GM23338 (cell line): ENCODE measurements at regions not wholly inside any gene's neighbourhood (a gene's known extent, or its start where the extent isn't known, plus 50 kb on each side); places are given as distances from the start of the nearest gene placed in this dataset.

Experiments
- ATAC-seq: fragments of 200-7000 bp; cut with Tn5 transposase; 3 replicates; pipeline ENCODE4 v1.9.1; 2020
- DNase-seq: peaks from one replicate; pipeline ENCODE4 v3.0.0-alpha.2; 2015; ENCODE audit warnings: low spot score
- H2AFZ ChIP-seq: fragments of 200-600 bp; sonication (generic); 2 replicates; pipeline ENCODE4 v1.8.0; 2016; ENCODE audit warnings: antibody characterized with exemption, mild to moderate bottlenecking, moderate library complexity
- H3F3A ChIP-seq: fragments of 200-600 bp; sonication (generic); replicated peaks from 2 replicates; pipeline ENCODE4 v1.8.0; 2017; ENCODE audit warnings: antibody characterized with exemption, mixed run types, low read depth
- H3K27ac ChIP-seq: fragments of 200-600 bp; sonication (generic); 2 replicates; pipeline ENCODE4 v1.6.1; 2016; ENCODE audit warnings: low read depth
- H3K27me3 ChIP-seq: fragments of 200-600 bp; sonication (generic); 2 replicates; pipeline ENCODE4 v1.8.0; 2016; ENCODE audit warnings: mild to moderate bottlenecking, mixed run types, moderate library complexity; ENCODE audit not compliant: insufficient read depth
- H3K36me3 ChIP-seq: fragments of 200-600 bp; sonication (generic); 2 replicates; pipeline ENCODE4 v1.8.0; 2016; ENCODE audit warnings: mild to moderate bottlenecking; ENCODE audit not compliant: insufficient read depth
- H3K4me1 ChIP-seq: fragments of 200-600 bp; sonication (generic); 2 replicates; pipeline ENCODE4 v1.8.0; 2016; ENCODE audit warnings: mild to moderate bottlenecking, moderate library complexity; ENCODE audit not compliant: insufficient read depth
- H3K4me2 ChIP-seq: fragments of 200-600 bp; sonication (generic); 2 replicates; pipeline ENCODE4 v1.7.1; 2017; ENCODE audit warnings: mixed run types
- H3K4me3 ChIP-seq: fragments of 200-600 bp; sonication (generic); 2 replicates; pipeline ENCODE4 v1.6.1; 2016; ENCODE audit warnings: mixed run types
- H3K79me2 ChIP-seq: fragments of 200-600 bp; sonication (generic); replicated peaks from 2 replicates; pipeline ENCODE4 v1.8.0; 2017; ENCODE audit warnings: mild to moderate bottlenecking; ENCODE audit not compliant: insufficient read depth
- H3K9me2 ChIP-seq: fragments of 200-600 bp; sonication (generic); 2 replicates; pipeline ENCODE4 v1.8.0; 2017; ENCODE audit not compliant: insufficient read depth
- H4K20me1 ChIP-seq: fragments of 200-600 bp; sonication (generic); replicated peaks from 2 replicates; pipeline ENCODE4 v1.8.0; 2017; ENCODE audit warnings: mild to moderate bottlenecking; ENCODE audit not compliant: insufficient read depth
- H3K27ac Mint-ChIP-seq: 2 replicates; pipeline ENCODE4 v1.8.0; 2020; ENCODE audit warnings: inconsistent platforms, mild to moderate bottlenecking, moderate library complexity, mixed read lengths
- H3K27me3 Mint-ChIP-seq: 3 replicates; pipeline ENCODE4 v1.8.0; 2022; ENCODE audit warnings: low read depth, mild to moderate bottlenecking, moderate library complexity, mixed read lengths, inconsistent platforms; ENCODE audit not compliant: insufficient read depth, poor library complexity
- H3K36me3 Mint-ChIP-seq: 3 replicates; pipeline ENCODE4 v1.8.0; 2021; ENCODE audit warnings: low read depth, mild to moderate bottlenecking, inconsistent platforms, moderate library complexity, mixed read lengths
- H3K4me1 Mint-ChIP-seq: 3 replicates; pipeline ENCODE4 v1.8.0; 2020; ENCODE audit warnings: mild to moderate bottlenecking, inconsistent platforms, mixed read lengths
- H3K4me3 Mint-ChIP-seq: 3 replicates; pipeline ENCODE4 v1.8.0; 2021; ENCODE audit warnings: moderate library complexity, mild to moderate bottlenecking, inconsistent platforms, mixed read lengths
- H3K9me3 Mint-ChIP-seq: 3 replicates; pipeline ENCODE4 v1.8.0; 2020; ENCODE audit warnings: moderate library complexity, mild to moderate bottlenecking, inconsistent platforms, mixed read lengths
- CREB1 ChIP-seq: fragments of 250-450 bp; sonication (Bioruptor Pico); IDR thresholded peaks from 2 replicates; pipeline ENCODE4 v1.5.0; 2020; ENCODE audit warnings: low read depth, mild to moderate bottlenecking, moderate library complexity
- CTCF ChIP-seq, 2 experiments: fragments of 200-600 bp in 1 of 2; sonication (generic) in 1 of 2; conservative IDR thresholded peaks; 2 replicates each; pipeline versions ENCODE4 v1.5.1 to v1.6.1; 2016 to 2017; ENCODE audit warnings: antibody characterized with exemption in 2 of 2, low read depth in 2 of 2, mild to moderate bottlenecking in 2 of 2, moderate library complexity in 1 of 2
- ETS1 ChIP-seq: IDR thresholded peaks from 2 replicates; pipeline ENCODE4 v1.6.1; 2016; ENCODE audit warnings: antibody characterized with exemption
- EZH2 ChIP-seq: fragments of 200-600 bp; sonication (generic); IDR thresholded peaks from one replicate; pipeline ENCODE4 v1.8.0; 2017; ENCODE audit warnings: antibody characterized with exemption, mild to moderate bottlenecking, low read depth; ENCODE audit not compliant: unreplicated experiment
- EZH2phosphoT487 ChIP-seq: fragments of 200-600 bp; sonication (generic); IDR thresholded peaks from one replicate; pipeline ENCODE4 v1.8.1; 2018; ENCODE audit warnings: antibody characterized with exemption; ENCODE audit not compliant: unreplicated experiment
- JUNB ChIP-seq: IDR thresholded peaks from one replicate; pipeline ENCODE4 v1.6.1; 2016; ENCODE audit warnings: antibody characterized with exemption; ENCODE audit not compliant: unreplicated experiment
- NANOG ChIP-seq: IDR thresholded peaks from 2 replicates; pipeline ENCODE4 v1.6.1; 2016; ENCODE audit warnings: antibody characterized with exemption, borderline replicate concordance
- POLR2AphosphoS5 ChIP-seq: IDR thresholded peaks from 2 replicates; pipeline ENCODE4 v1.6.1; 2016; ENCODE audit warnings: antibody characterized with exemption, low read depth
- STAT1 ChIP-seq: IDR thresholded peaks from one replicate; pipeline ENCODE4 v1.6.1; 2016; ENCODE audit warnings: antibody characterized with exemption; ENCODE audit not compliant: unreplicated experiment
- ZNF114 ChIP-seq: fragments of 250-450 bp; sonication (Bioruptor Pico); IDR thresholded peaks from 2 replicates; pipeline ENCODE4 v1.5.0; 2020; ENCODE audit warnings: mild to moderate bottlenecking, moderate library complexity
- ZNF331 ChIP-seq: fragments of 250-450 bp; sonication (Bioruptor Pico); IDR thresholded peaks from 2 replicates; pipeline ENCODE4 v1.5.0; 2020; ENCODE audit warnings: low read depth, mild to moderate bottlenecking, moderate library complexity
- ZNF462 ChIP-seq: fragments of 250-450 bp; sonication (Bioruptor Pico); IDR thresholded peaks from 2 replicates; pipeline ENCODE4 v1.5.0; 2020; ENCODE audit warnings: mild to moderate bottlenecking, moderate library complexity
- TF ChIP-seq, protein P1 (sequence below): IDR thresholded peaks from one replicate; pipeline ENCODE4 v1.6.1; 2018; ENCODE audit warnings: antibody characterized with exemption; ENCODE audit not compliant: unreplicated experiment

DNA sequence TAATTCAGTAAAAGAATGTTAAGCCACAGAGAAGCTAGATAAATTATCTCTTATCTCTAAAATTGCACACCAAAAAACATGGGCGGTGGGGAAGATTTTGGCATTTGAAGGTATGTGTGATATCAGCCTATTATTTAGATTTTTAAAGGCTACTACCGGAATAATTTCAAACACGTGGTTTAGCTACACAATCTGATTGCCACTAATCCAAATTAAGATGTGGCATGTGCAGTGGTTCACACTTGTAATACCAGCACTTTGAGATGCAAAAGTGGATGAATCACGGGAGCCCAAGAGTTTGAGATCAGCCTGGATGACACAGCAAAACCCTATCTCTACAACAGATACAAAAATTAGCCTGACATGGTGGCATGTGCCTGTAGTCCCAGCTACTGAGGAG lies 584.5 kb downstream of the HS3ST4 start:
- DNase-seq (no peak), ATAC-seq (no peak)
- H2AFZ ChIP-seq, result no peak overlapping the region
- H3K27ac Mint-ChIP-seq, result no peak overlapping the region
- no peak for TF ChIP-seq ZNF462 (CRISPR knock-in tag)
- TF ChIP-seq EZH2phosphoT487, result no peak
- TF ChIP-seq ETS1, result no peak
- no peak for TF ChIP-seq NANOG
- no peak for TF ChIP-seq POLR2AphosphoS5
- no peak for TF ChIP-seq CREB1 (CRISPR knock-in tag)
- no peak for TF ChIP-seq STAT1
- TF ChIP-seq, protein P1, sequence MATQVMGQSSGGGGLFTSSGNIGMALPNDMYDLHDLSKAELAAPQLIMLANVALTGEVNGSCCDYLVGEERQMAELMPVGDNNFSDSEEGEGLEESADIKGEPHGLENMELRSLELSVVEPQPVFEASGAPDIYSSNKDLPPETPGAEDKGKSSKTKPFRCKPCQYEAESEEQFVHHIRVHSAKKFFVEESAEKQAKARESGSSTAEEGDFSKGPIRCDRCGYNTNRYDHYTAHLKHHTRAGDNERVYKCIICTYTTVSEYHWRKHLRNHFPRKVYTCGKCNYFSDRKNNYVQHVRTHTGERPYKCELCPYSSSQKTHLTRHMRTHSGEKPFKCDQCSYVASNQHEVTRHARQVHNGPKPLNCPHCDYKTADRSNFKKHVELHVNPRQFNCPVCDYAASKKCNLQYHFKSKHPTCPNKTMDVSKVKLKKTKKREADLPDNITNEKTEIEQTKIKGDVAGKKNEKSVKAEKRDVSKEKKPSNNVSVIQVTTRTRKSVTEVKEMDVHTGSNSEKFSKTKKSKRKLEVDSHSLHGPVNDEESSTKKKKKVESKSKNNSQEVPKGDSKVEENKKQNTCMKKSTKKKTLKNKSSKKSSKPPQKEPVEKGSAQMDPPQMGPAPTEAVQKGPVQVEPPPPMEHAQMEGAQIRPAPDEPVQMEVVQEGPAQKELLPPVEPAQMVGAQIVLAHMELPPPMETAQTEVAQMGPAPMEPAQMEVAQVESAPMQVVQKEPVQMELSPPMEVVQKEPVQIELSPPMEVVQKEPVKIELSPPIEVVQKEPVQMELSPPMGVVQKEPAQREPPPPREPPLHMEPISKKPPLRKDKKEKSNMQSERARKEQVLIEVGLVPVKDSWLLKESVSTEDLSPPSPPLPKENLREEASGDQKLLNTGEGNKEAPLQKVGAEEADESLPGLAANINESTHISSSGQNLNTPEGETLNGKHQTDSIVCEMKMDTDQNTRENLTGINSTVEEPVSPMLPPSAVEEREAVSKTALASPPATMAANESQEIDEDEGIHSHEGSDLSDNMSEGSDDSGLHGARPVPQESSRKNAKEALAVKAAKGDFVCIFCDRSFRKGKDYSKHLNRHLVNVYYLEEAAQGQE, result no peak
- TF ChIP-seq EZH2, result no peak
- TF ChIP-seq JUNB, result no peak
- no peak for TF ChIP-seq CTCF (conservative IDR thresholded peaks at IDR 0.05; ENCODE audit: low read depth in 2 of 2)
- TF ChIP-seq ZNF331 (CRISPR knock-in tag), result no peak
- TF ChIP-seq ZNF114, result no peak
- H3K4me2 ChIP-seq, result no peak overlapping the region
- H3K4me3 Mint-ChIP-seq, result no peak overlapping the region
- H3K4me1 Mint-ChIP-seq, result no peaks in the 10 kb centered on the region
- peaks cover 64% of the 10 kb centered on the region for H3K9me3 Mint-ChIP-seq
- no peaks in the 10 kb centered on the region for H3F3A ChIP-seq
- no peaks in the 10 kb centered on the region for H3K9me2 ChIP-seq
- H3K4me1 ChIP-seq, result no peaks in the 10 kb centered on the region
- no peak overlapping the region for H3K27ac ChIP-seq
- H3K79me2 ChIP-seq, result no peaks in the 10 kb centered on the region
- 0 out of 3 replicates have a peak, but pooled peaks cover 5% of the 10 kb centered on the region for H3K36me3 Mint-ChIP-seq
- H3K36me3 ChIP-seq, result no peaks in the 10 kb centered on the region
- no peaks in the 10 kb centered on the region for H3K27me3 ChIP-seq
- no peaks in the 10 kb centered on the region for H3K27me3 Mint-ChIP-seq
- no peak overlapping the region for H3K4me3 ChIP-seq
- H4K20me1 ChIP-seq, result no peaks in the 10 kb centered on the region
